ENCODE measurements at regions not wholly inside any gene's neighbourhood (a gene's known extent, or its start where the extent isn't known, plus 50 kb on each side); places are given as distances from the start of the nearest gene placed in this dataset.

DNA sequence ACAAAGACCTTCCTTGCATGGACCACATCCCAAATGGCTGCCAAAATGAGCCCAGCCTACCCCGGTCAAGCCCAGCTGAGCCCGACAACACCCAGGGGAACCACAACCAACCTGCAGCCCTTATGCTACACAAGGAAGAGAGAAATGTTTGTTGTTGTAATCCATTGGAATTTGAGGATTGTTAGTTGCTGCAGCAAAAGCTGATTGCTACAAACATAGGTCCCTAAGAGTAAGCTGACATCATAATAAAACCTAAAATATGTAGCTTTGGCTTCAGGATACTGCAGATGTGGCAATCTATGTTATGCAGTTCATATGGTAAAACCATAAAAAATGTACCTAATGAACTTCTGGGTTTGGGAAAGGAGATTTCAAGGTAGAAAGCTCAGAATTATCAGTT lies 65.5 kb upstream of the DNAH14 start:
- no peaks in the 10 kb centered on the region for H4K20me1 ChIP-seq (ENCODE audit: insufficient read depth)
- H3K4me1 ChIP-seq (replicated peaks; ENCODE audit: insufficient read depth): no peaks in the 10 kb centered on the region
- H3K9me2 ChIP-seq (ENCODE audit: insufficient read depth): no peaks in the 10 kb centered on the region
- H2AFZ ChIP-seq: no peak overlapping the region
- no peak overlapping the region for H3K4me2 ChIP-seq
- no peaks in the 10 kb centered on the region for H3K79me2 ChIP-seq (ENCODE audit: low read depth)
- H3F3A ChIP-seq (ENCODE audit: insufficient read depth, low read depth): no peaks in the 10 kb centered on the region
- H3K27ac ChIP-seq: no peak overlapping the region
- TF ChIP-seq, protein P1, sequence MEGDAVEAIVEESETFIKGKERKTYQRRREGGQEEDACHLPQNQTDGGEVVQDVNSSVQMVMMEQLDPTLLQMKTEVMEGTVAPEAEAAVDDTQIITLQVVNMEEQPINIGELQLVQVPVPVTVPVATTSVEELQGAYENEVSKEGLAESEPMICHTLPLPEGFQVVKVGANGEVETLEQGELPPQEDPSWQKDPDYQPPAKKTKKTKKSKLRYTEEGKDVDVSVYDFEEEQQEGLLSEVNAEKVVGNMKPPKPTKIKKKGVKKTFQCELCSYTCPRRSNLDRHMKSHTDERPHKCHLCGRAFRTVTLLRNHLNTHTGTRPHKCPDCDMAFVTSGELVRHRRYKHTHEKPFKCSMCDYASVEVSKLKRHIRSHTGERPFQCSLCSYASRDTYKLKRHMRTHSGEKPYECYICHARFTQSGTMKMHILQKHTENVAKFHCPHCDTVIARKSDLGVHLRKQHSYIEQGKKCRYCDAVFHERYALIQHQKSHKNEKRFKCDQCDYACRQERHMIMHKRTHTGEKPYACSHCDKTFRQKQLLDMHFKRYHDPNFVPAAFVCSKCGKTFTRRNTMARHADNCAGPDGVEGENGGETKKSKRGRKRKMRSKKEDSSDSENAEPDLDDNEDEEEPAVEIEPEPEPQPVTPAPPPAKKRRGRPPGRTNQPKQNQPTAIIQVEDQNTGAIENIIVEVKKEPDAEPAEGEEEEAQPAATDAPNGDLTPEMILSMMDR (conservative IDR thresholded peaks at IDR 0.05): no peak
- no peak for TF ChIP-seq EZH2 (IDR thresholded peaks at IDR 0.05; ENCODE audit: low read depth)
- no peaks in the 10 kb centered on the region for H3K27me3 ChIP-seq (ENCODE audit: insufficient read depth, low read depth)
- DNase-seq: no peak
- no TSS peak for BruUV-seq (replicated peaks)
- intact Hi-C loops (cut with micrococcal nuclease; ENCODE audit: unreplicated experiment): no loop called here
- H3K9me3 ChIP-seq (ENCODE audit: insufficient read depth, low read depth): peaks cover 5% of the 10 kb centered on the region; the same call in 1 of the 2 replicates
- ChIA-PET POLR2A (ENCODE audit: unreplicated experiment) (no interaction called here), CTCF (no interaction called here)
- no peaks in the 10 kb centered on the region for H3K36me3 ChIP-seq (ENCODE audit: low read depth)
- no peak overlapping the region for H3K4me3 ChIP-seq

DNA sequence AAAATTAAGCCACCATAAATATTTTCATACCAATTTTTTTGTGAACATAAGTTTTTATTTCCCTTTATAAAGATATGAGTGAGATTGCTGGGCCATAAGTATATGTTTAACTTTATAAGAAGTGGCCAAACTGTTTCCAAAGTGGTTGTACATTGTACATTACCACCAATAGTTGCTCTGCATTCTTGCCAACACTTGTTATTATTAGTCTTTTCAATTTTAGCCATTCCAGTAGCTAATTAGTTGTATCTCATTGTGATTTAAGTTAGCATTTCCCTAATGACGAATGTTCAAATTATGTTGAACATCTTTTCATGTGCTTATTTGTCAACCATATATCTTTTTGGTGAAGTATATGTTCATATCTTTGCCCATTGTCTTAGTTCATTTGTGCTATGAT lies 64.0 kb upstream of the DNAH14 start:
- Histone ChIP-seq H3F3A (ENCODE audit: insufficient read depth, low read depth) (no peaks in the 10 kb centered on the region), H4K20me1 (ENCODE audit: insufficient read depth) (no peaks in the 10 kb centered on the region), H3K79me2 (ENCODE audit: low read depth) (no peaks in the 10 kb centered on the region), H3K4me1 (replicated peaks; ENCODE audit: insufficient read depth) (no peaks in the 10 kb centered on the region), H3K4me2 (no peak overlapping the region), H3K9me3 (ENCODE audit: insufficient read depth, low read depth) (peaks cover 5% of the 10 kb centered on the region; the same call in 1 of the 2 replicates), H2AFZ (no peak overlapping the region), H3K36me3 (ENCODE audit: low read depth) (no peaks in the 10 kb centered on the region), H3K27me3 (ENCODE audit: insufficient read depth, low read depth) (no peaks in the 10 kb centered on the region), H3K4me3 (no peak overlapping the region), H3K9me2 (ENCODE audit: insufficient read depth) (no peaks in the 10 kb centered on the region), H3K27ac (no peak overlapping the region)
- no peak for TF ChIP-seq EZH2 (IDR thresholded peaks at IDR 0.05; ENCODE audit: low read depth)
- TF ChIP-seq, protein P1 (conservative IDR thresholded peaks at IDR 0.05): no peak
- BruUV-seq (replicated peaks): no TSS peak
- POLR2A ChIA-PET (ENCODE audit: unreplicated experiment): no interaction called here
- CTCF ChIA-PET: interaction anchor here (0.6 kb wide), 1 partner anchor 624 kb away, joined by 3 read pairs; no protein-coding TSS in a partner anchor
- intact Hi-C loops (cut with micrococcal nuclease; ENCODE audit: unreplicated experiment): no loop called here
- no peak for DNase-seq

DNA sequence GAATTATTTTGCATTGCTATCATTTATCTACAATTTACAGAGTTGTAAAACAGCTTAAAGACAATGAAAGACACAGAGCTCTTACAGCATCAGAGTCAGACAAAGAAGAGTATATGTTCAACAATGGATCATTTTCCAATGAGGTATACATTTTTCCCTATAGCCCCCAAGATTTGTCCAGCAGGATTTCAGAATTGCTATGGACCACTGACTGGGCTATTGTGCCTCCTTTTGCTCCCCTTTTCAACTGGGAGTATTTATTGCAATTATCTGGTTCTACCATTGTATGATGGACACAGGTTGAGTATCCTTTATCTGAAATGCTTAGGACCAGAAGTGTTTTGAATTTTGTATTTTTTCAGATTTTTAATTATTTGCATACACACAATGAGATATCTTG lies 62.5 kb upstream of the DNAH14 start:
- Histone ChIP-seq H3K4me2 (no peak overlapping the region), H3K4me1 (replicated peaks; ENCODE audit: insufficient read depth) (no peaks in the 10 kb centered on the region), H3K27me3 (ENCODE audit: insufficient read depth, low read depth) (no peaks in the 10 kb centered on the region), H3K9me3 (ENCODE audit: insufficient read depth, low read depth) (peaks cover 5% of the 10 kb centered on the region; the same call in 1 of the 2 replicates), H3K36me3 (ENCODE audit: low read depth) (no peaks in the 10 kb centered on the region), H2AFZ (no peak overlapping the region), H3F3A (ENCODE audit: insufficient read depth, low read depth) (no peaks in the 10 kb centered on the region), H3K4me3 (no peak overlapping the region), H4K20me1 (ENCODE audit: insufficient read depth) (no peaks in the 10 kb centered on the region), H3K27ac (no peak overlapping the region), H3K79me2 (ENCODE audit: low read depth) (no peaks in the 10 kb centered on the region), H3K9me2 (ENCODE audit: insufficient read depth) (no peaks in the 10 kb centered on the region)
- POLR2A ChIA-PET (ENCODE audit: unreplicated experiment): no interaction called here
- no peak for DNase-seq
- intact Hi-C loops (cut with micrococcal nuclease; ENCODE audit: unreplicated experiment): no loop called here
- CTCF ChIA-PET: no interaction called here
- BruUV-seq (replicated peaks): no TSS peak
- no peak for TF ChIP-seq EZH2 (IDR thresholded peaks at IDR 0.05; ENCODE audit: low read depth)
- TF ChIP-seq, protein P1 (conservative IDR thresholded peaks at IDR 0.05): no peak
